Tongue (tissue), 1 donor: ENCODE measurements at regions not wholly inside any gene's neighbourhood (a gene's known extent, or its start where the extent isn't known, plus 50 kb on each side); places are given as distances from the start of the nearest gene placed in this dataset.

Source experiments
- DNase-seq: peaks from one replicate; pipeline ENCODE4 v3.0.0-alpha.2; 2015

- DNase-seq = no peak
Observed at GRCh38 chr16:54362591-54363206, 76.1 kb upstream of the IRX3 start.

- no peak for DNase-seq
Observed at GRCh38 chr16:54361246-54361645, 74.7 kb upstream of the IRX3 start.

- DNase-seq = no peak
Observed at GRCh38 chr16:54360681-54361080, 74.1 kb upstream of the IRX3 start.

GRCh38 chr16:54359555-54359954, 73.0 kb upstream of the IRX3 start:
- DNase-seq = no peak

- peak; percentile 58 for DNase-seq
Observed at GRCh38 chr16:54359081-54359480, 72.5 kb upstream of the IRX3 start.

GRCh38 chr16:54356391-54356790, 69.8 kb upstream of the IRX3 start:
- no peak for DNase-seq

- no peak for DNase-seq
Observed at GRCh38 chr16:54355251-54355650, 68.7 kb upstream of the IRX3 start.

GRCh38 chr16:54353097-54353496, 66.5 kb upstream of the IRX3 start:
- DNase-seq = no peak

- no peak for DNase-seq
Observed at GRCh38 chr16:54351171-54351570, 64.6 kb upstream of the IRX3 start.

- no peak for DNase-seq
Observed at GRCh38 chr16:54347961-54348360, 61.4 kb upstream of the IRX3 start.

- DNase-seq = no peak
Observed at GRCh38 chr16:54346041-54346440, 59.5 kb upstream of the IRX3 start.

- DNase-seq = no peak
Observed at GRCh38 chr16:54344646-54345630, 58.4 kb upstream of the IRX3 start.

GRCh38 chr16:54342966-54343365, 56.4 kb upstream of the IRX3 start:
- no peak for DNase-seq

GRCh38 chr16:54341892-54342776, 55.5 kb upstream of the IRX3 start:
- DNase-seq = no peak

GRCh38 chr16:54340531-54340930, 53.9 kb upstream of the IRX3 start:
- DNase-seq = no peak

GRCh38 chr16:54336631-54337204, 50.1 kb upstream of the IRX3 start:
- no peak for DNase-seq
